ENCODE measurements at regions not wholly inside any gene's neighbourhood (a gene's known extent, or its start where the extent isn't known, plus 50 kb on each side); places are given as distances from the start of the nearest gene placed in this dataset.
"Not testable (repeated sequence)": the region's sequence is repeated elsewhere in the genome, so short reads cannot be mapped to it uniquely, and the experiment has no call there.

DNA sequence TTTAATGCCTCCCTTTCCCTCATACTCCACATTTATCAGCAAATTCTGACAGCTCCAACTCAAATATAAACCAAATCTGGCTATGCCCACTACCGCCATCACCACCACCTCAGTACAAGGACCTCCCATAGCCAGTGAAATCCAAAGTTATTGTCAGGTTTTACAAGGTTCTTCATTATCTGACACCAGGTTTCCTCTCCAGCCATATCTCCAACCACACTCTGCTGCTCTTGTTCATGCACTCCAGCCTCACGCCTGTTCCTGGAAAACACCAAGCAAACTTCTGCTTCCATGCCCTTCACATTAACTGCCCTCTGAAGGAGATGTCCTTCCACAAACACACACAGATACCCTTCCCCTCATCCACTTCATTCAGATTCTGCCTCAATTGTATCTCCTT, 102.2 kb upstream of the MIR17HG start:
- no peak for DNase-seq

DNA sequence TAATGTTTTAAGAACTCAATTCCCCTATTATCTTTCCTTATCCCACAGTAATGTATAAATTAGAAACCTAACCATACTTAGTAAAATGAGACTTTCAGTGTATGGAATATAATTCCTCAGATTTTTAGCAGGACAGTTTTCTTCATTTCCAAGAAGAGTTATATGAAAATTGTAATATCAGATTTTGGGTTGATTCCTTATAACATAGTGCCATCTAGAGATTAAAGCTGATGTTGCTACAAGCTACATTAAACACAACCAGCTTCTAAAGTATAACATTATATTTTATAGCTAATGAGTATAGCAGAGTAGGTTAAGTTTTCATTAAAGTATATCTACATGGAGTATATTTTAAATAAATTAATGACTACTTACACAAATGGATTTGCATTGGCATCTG, 99.7 kb upstream of the MIR17HG start:
- DNase-seq, result no peak

- DNase-seq, result no peak
These were observed 99.2 kb upstream of the MIR17HG start for GRCh38 chr13:91248249-91248648.

DNA sequence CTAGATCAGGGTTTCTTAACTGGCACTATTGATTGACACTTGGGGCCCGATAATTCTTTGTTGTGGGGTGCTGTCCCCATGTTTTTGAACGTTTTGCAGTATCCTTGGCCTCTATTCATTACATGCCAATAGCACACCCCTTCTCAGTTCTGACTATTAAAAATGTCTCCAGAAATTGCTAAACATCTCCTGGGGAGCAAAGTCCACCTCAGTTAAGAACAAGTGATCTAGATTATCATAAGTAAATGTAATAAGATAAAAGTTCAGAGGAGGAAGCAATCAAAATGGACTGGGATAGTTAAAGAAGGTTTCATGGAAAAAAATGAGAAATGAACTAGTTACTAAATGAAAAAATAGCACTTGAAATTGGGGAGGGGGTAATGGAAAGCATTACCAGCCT, 98.1 kb upstream of the MIR17HG start:
- DNase-seq, result no peak

DNA sequence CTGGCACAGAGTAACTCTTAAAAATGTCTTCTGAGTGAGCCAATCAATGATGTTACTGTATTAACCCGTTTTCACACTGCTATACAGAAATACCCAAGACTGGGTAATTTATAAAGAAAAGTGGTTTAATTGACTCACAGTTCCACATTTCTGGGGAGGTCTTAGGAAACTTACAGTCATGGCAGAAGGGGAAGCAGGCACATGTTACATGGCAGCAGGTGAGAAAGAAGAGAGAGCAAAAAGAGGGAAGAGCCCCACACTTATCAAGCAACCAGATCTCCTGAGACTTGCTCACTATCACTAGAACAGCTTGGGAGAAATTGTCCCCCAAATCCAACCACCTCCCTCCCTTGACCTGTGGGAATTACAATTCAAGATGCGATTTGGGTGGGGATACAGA, 97.6 kb upstream of the MIR17HG start:
- DNase-seq, result no peak

GRCh38 chr13:91251573-91251972, 95.9 kb upstream of the MIR17HG start:
- DNase-seq, result not testable (repeated sequence)

DNA sequence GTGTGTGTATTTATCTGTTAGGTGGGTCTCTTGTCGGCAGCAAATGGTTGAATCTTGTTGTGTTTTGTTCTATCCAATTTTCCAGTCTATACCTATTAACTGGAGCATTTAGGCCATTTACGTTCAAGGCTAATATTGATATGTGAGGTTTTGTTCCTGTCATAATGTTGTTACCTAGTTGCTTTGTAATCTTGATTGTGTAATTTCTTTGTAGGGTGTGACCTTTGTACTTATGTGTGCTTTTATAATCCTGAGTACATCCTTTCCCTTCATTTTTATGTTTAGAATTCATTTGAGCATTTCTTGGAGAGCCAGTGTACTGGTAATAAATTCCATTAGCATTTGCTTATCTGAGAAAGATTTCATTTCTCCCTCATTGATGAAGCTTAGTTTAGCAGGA, 83.0 kb upstream of the MIR17HG start:
- DNase-seq, result no peak

DNA sequence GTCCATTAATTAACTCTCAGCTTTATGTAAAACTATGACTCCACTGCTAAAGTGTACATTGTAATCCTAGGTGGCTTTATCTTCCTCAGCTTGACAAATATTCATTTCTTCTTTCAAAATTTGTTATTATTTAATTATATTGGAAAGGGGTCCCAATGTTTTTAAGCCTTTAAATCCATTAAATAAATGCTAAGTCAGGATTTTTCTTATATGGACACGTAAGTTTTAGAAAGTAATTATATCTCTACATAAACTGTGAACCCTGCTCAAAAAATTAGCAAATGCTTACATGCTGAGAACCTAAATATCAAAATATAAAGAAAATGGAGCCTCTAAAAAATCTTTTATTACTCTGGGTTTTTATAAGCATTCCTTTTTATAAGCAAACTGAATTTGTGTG, 78.2 kb upstream of the MIR17HG start:
- DNase-seq, result no peak

DNA sequence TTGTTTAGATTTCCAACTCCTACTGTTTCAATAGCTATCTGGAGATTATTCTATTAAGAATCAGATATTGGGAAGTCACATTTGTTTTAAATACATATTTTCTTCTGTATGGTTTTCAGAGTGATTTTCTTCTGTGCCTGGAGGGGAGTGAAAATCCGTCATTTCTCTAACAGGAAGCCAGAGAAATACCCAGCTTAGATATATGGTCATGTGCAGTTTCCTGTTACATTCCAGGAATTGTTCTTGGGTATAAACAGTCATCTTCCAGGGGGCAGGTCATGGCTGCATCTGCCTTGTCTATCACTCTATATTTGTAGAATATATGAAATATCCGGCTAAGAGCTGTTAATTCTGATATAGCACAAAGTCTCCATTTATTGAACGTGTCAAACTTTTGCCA, 77.5 kb upstream of the MIR17HG start:
- no peak for DNase-seq

- DNase-seq, result no peak
These were observed 75.2 kb upstream of the MIR17HG start for GRCh38 chr13:91272235-91272777.

GRCh38 chr13:91273675-91274074, 73.8 kb upstream of the MIR17HG start:
- DNase-seq, result no peak

DNA sequence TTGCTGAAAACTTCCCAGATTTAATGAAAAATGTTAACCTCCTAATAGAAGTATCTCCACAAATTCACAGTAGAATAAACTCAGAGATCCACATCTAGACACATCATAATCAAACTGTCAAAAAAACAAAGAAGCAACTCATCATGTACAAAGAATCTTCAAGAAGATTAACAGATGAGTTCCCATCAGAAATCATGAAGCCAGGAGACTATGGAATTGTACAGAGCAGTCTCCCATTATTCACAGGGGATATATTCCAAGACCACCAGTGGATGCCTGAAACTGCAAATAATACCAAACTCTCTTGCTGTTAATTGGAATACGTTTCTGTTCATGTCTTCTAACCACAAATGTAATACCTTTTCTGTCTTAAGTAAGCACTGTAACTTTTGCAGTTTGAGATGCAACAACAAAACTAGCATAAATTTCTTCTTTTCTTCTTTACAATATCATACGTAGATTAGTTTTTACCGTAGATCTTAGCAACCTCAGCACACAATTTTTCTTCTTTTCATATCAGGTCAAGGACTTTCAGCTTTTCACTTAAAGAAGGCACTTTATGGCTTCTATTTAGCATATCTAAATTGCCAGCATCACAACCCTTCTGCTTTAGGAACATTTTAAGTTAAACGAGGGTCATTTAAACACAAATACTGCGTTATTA, 70.3 kb upstream of the MIR17HG start:
- no peak for DNase-seq

GRCh38 chr13:91278291-91278690, 69.2 kb upstream of the MIR17HG start:
- DNase-seq, result no peak

DNA sequence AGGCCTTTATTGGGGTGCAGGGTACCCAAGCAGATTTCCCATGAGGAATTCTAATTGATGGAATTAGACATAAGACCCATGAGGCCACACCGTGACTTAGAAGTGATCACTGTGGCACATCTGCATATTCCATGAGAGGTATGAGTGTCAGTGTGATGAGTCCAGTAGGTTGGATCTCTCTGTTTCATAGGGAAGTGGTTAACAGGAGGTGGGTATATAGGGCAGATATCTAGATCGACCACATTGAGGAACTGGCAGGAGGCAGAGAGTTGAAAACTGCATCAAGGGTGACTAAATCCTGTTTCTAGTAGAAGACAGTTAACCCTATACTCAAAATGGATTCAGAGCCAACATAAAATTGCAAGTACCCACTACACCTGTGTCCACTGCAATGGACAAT, 68.6 kb upstream of the MIR17HG start:
- DNase-seq, result no peak

- DNase-seq, result no peak
These were observed 66.7 kb upstream of the MIR17HG start for GRCh38 chr13:91280801-91281200.

DNA sequence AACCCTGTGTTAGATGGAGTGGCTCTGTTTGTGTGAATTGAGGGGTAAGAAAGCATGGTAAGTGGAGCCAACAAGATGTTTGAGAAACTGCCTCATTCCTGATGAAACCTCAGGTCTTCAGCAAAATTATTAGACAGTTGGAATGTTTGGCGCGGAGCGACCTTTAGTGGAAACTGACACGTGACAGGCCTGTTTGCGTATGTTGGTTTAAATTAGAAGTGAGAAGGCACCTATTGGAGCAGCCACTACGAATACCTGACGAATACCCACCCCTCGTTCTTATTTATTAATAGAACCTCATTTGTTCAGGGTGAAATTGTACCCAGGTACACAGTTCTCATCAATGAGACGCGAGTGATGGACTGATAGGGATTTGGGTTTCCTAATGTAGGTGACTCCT, 63.2 kb upstream of the MIR17HG start:
- no peak for DNase-seq

- DNase-seq, result no peak
These were observed 61.2 kb upstream of the MIR17HG start for GRCh38 chr13:91286317-91286716.

- DNase-seq, result no peak
These were observed 56.4 kb upstream of the MIR17HG start for GRCh38 chr13:91291078-91291477.

DNA sequence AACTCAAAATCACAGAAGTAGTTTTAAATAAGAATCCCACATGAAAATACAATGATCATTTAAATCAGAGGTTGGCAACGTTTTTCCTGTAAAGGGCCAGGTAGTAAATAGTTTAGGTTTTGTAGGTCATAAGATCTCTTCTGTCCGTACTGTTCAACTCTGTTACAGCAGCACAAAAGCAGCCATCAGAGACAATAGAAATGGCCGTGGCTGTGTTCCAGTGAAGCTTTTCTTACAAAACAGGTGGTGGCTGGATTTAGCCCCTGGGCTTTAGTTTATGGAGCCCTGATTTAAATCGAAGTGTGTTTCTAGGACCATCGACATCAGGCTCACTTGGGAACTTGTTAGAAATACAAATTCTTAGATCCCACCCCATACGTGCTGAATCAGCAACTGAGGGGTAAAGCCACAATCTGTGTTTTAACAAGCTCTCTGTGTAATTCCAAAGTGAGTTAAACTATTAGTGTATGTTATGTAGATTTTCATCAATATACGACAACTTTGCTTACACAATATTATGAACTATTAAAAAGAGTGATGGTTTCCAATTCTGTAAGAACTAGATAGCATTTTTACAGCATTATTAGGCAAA, 54.8 kb upstream of the MIR17HG start:
- DNase-seq, result no peak

- no peak for DNase-seq
These were observed 51.6 kb upstream of the MIR17HG start for GRCh38 chr13:91295712-91296410.

DNA sequence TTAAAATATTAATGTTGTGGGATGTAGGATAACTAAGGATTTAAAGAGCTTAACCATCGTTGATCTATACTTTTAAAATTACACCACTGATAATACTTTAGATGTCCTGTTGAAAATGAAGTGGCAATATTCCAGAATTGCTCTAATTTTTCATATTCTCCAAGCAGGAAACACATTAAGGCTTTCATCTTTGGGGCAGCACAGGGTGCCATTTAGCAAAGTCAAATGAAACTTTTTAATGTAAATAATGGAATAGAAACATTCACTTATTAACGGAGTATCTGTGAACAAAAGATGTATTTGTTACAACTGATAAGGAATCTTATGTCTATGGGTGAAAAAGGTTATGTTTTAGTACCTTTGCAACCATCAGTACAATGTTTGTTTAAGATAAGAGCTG, 50.0 kb upstream of the MIR17HG start:
- no peak for DNase-seq
